WTC11 (cell line): ENCODE measurements at regions not wholly inside any gene's neighbourhood (a gene's known extent, or its start where the extent isn't known, plus 50 kb on each side); places are given as distances from the start of the nearest gene placed in this dataset.

Experiments
- ATAC-seq: fragments of 200-7000 bp; cut with Tn5 transposase; 2 replicates; pipeline ENCODE4 v1.10.0; 2021; ENCODE audit warnings: mild to moderate bottlenecking, moderate library complexity
- CTCF ChIA-PET: fragments of 300-600 bp; sonication (Branson Sonifier 250); formaldehyde crosslinking; loops from one replicate; lab custom pipeline; 2021; ENCODE audit warnings: antibody characterized with exemption; lab: Charles Lee
- POLR2A ChIA-PET: fragments of 350-600 bp; sonication (Branson Sonifier 250); formaldehyde crosslinking; loops from one replicate; lab custom pipeline; 2021; ENCODE audit warnings: antibody characterized with exemption; lab: Charles Lee
- DNase-seq: peaks from one replicate; pipeline ENCODE4 v3.0.0; 2021; ENCODE audit warnings: low spot score
- H3K27ac Mint-ChIP-seq: 2 replicates; pipeline ENCODE4 v1.8.0; 2021; ENCODE audit warnings: mixed read lengths
- H3K27me3 Mint-ChIP-seq: 2 replicates; pipeline ENCODE4 v1.8.0; 2021; ENCODE audit warnings: low read depth, mild to moderate bottlenecking, moderate library complexity, mixed read lengths
- H3K36me3 Mint-ChIP-seq: 2 replicates; pipeline ENCODE4 v1.8.0; 2021; ENCODE audit warnings: mixed read lengths
- H3K4me1 Mint-ChIP-seq: 2 replicates; pipeline ENCODE4 v1.8.0; 2022; ENCODE audit warnings: mixed read lengths
- H3K4me3 Mint-ChIP-seq: 2 replicates; pipeline ENCODE4 v1.8.0; 2021; ENCODE audit warnings: mild to moderate bottlenecking, moderate library complexity, mixed read lengths
- H3K9me3 Mint-ChIP-seq: 2 replicates; pipeline ENCODE4 v1.8.0; 2021; ENCODE audit warnings: mixed read lengths
- AFF4 ChIP-seq: sonication (generic); formaldehyde crosslinking; IDR thresholded peaks from 2 replicates; pipeline ENCODE4 v1.8.1; 2023; ENCODE audit warnings: mild to moderate bottlenecking, missing genetic modification reagents, borderline replicate concordance
- CBFB ChIP-seq: sonication (generic); formaldehyde crosslinking; IDR thresholded peaks from 2 replicates; pipeline ENCODE4 v1.8.1; 2022; ENCODE audit warnings: mild to moderate bottlenecking, low read depth, missing genetic modification reagents
- CDX4 ChIP-seq: fragments of 250-450 bp; sonication (Bioruptor Pico); IDR thresholded peaks from 2 replicates; pipeline ENCODE4 v1.9.0; 2021; ENCODE audit warnings: moderate library complexity, mild to moderate bottlenecking, inconsistent platforms, borderline replicate concordance
- CTCF ChIP-seq: fragments of 200-600 bp; IDR thresholded peaks from 2 replicates; pipeline ENCODE4 v1.8.0; 2022; ENCODE audit warnings: antibody characterized with exemption
- ESRRA ChIP-seq: sonication (generic); formaldehyde crosslinking; IDR thresholded peaks from 2 replicates; pipeline ENCODE4 v1.8.1; 2022; ENCODE audit warnings: mild to moderate bottlenecking, missing genetic modification reagents, borderline replicate concordance
- FOXP1 ChIP-seq: sonication (generic); formaldehyde crosslinking; IDR thresholded peaks from 2 replicates; pipeline ENCODE4 v1.8.0; 2022; ENCODE audit warnings: missing genetic modification reagents, mild to moderate bottlenecking, moderate library complexity, borderline replicate concordance
- GABPB1 ChIP-seq: sonication (generic); formaldehyde crosslinking; IDR thresholded peaks from 2 replicates; pipeline ENCODE4 v1.8.1; 2023; ENCODE audit warnings: mild to moderate bottlenecking, missing genetic modification reagents
- HMGXB4 ChIP-seq: sonication (generic); formaldehyde crosslinking; IDR thresholded peaks from 2 replicates; pipeline ENCODE4 v1.8.1; 2023; ENCODE audit warnings: mild to moderate bottlenecking, moderate library complexity, missing genetic modification reagents
- JUN ChIP-seq: sonication (generic); formaldehyde crosslinking; IDR thresholded peaks from 2 replicates; pipeline ENCODE4 v1.8.0; 2023; ENCODE audit warnings: mild to moderate bottlenecking, missing genetic modification reagents
- MAX ChIP-seq: sonication (generic); formaldehyde crosslinking; IDR thresholded peaks from 2 replicates; pipeline ENCODE4 v1.8.0; 2022; ENCODE audit warnings: mild to moderate bottlenecking, missing genetic modification reagents
- NFE2L1 ChIP-seq: sonication (generic); formaldehyde crosslinking; IDR thresholded peaks from 2 replicates; pipeline ENCODE4 v1.8.1; 2023; ENCODE audit warnings: missing genetic modification reagents
- SOX15 ChIP-seq: fragments of 250-450 bp; sonication (Bioruptor Pico); IDR thresholded peaks from 2 replicates; pipeline ENCODE4 v1.9.0; 2021; ENCODE audit warnings: mild to moderate bottlenecking
- STAT6 ChIP-seq: sonication (generic); formaldehyde crosslinking; conservative IDR thresholded peaks from 2 replicates; pipeline ENCODE4 v1.8.1; 2023; ENCODE audit warnings: mild to moderate bottlenecking, low read depth, missing genetic modification reagents, moderate library complexity
- TEAD1 ChIP-seq: sonication (generic); formaldehyde crosslinking; IDR thresholded peaks from 2 replicates; pipeline ENCODE4 v1.8.0; 2022; ENCODE audit warnings: mild to moderate bottlenecking, missing genetic modification reagents
- TP53 ChIP-seq: sonication (generic); formaldehyde crosslinking; IDR thresholded peaks from 2 replicates; pipeline ENCODE4 v1.8.1; 2023; ENCODE audit warnings: mild to moderate bottlenecking, missing genetic modification reagents
- USF2 ChIP-seq: sonication (generic); formaldehyde crosslinking; IDR thresholded peaks from 2 replicates; pipeline ENCODE4 v1.8.1; 2023; ENCODE audit warnings: mild to moderate bottlenecking, missing genetic modification reagents, moderate library complexity
- ZBTB21 ChIP-seq: sonication (generic); formaldehyde crosslinking; IDR thresholded peaks from 2 replicates; pipeline ENCODE4 v1.8.1; 2023; ENCODE audit warnings: mild to moderate bottlenecking, missing genetic modification reagents, borderline replicate concordance
- ZNF138 ChIP-seq: sonication (generic); formaldehyde crosslinking; conservative IDR thresholded peaks from 2 replicates; pipeline ENCODE4 v1.8.1; 2022; ENCODE audit warnings: mild to moderate bottlenecking, moderate library complexity, missing genetic modification reagents
- ZNF263 ChIP-seq: sonication (generic); formaldehyde crosslinking; IDR thresholded peaks from 2 replicates; pipeline ENCODE4 v1.8.1; 2022; ENCODE audit warnings: low read depth, mild to moderate bottlenecking, moderate library complexity, missing genetic modification reagents
- ZNF423 ChIP-seq: fragments of 250-450 bp; sonication (Bioruptor Pico); IDR thresholded peaks from 2 replicates; pipeline ENCODE4 v2.1.2; 2022; ENCODE audit warnings: mild to moderate bottlenecking, moderate library complexity
- ZNF512 ChIP-seq: sonication (generic); formaldehyde crosslinking; IDR thresholded peaks from 2 replicates; pipeline ENCODE4 v1.8.1; 2022; ENCODE audit warnings: missing genetic modification reagents, borderline replicate concordance
- ZNF671 ChIP-seq: fragments of 250-450 bp; sonication (Bioruptor Pico); IDR thresholded peaks from 2 replicates; pipeline ENCODE4 v1.8.0; 2021; ENCODE audit warnings: mild to moderate bottlenecking

GRCh38 chr1:4062560-4062959, 162.5 kb upstream of the C1orf174 start:
- ATAC-seq: no peak
- TF ChIP-seq FOXP1 (CRISPR knock-in tag): no peak
- no peak for TF ChIP-seq USF2
- TF ChIP-seq SOX15: no peak
- TF ChIP-seq, all 79 proteins: peak for 0
- POLR2A ChIA-PET: no interaction called here
- no peak overlapping the region for H3K4me3 Mint-ChIP-seq
- H3K27ac Mint-ChIP-seq: no peak overlapping the region
- H3K9me3 Mint-ChIP-seq: peaks cover 11% of the 10 kb centered on the region; the same call in 1 of the 2 replicates
- CTCF ChIA-PET: no interaction called here
- no peak for DNase-seq
- no peaks in the 10 kb centered on the region for H3K27me3 Mint-ChIP-seq
- peaks cover 18% of the 10 kb centered on the region for H3K36me3 Mint-ChIP-seq
- H3K4me1 Mint-ChIP-seq: no peaks in the 10 kb centered on the region

- H3K9me3 Mint-ChIP-seq: peaks cover 11% of the 10 kb centered on the region; the same call in 1 of the 2 replicates
- CTCF ChIA-PET: no interaction called here
- H3K4me3 Mint-ChIP-seq: no peak overlapping the region
- no peak for DNase-seq
- H3K36me3 Mint-ChIP-seq: peaks cover 15% of the 10 kb centered on the region
- H3K27me3 Mint-ChIP-seq: no peaks in the 10 kb centered on the region
- TF ChIP-seq MAX (CRISPR knock-in tag): no peak
- no peak for TF ChIP-seq ZNF671
- no peak for TF ChIP-seq CDX4 (CRISPR knock-in tag)
- no peak for TF ChIP-seq TP53 (CRISPR knock-in tag)
- TF ChIP-seq STAT6: no peak
- TF ChIP-seq ZBTB21 (CRISPR knock-in tag): no peak
- no peak for TF ChIP-seq ZNF423
- TF ChIP-seq AFF4: no peak
- TF ChIP-seq NFE2L1 (CRISPR knock-in tag): no peak
- no peak for TF ChIP-seq ESRRA (CRISPR knock-in tag)
- no peak for TF ChIP-seq CTCF
- TF ChIP-seq ZNF263: no peak
- TF ChIP-seq JUN: no peak
- TF ChIP-seq GABPB1 (CRISPR knock-in tag): no peak
- TF ChIP-seq HMGXB4 (CRISPR knock-in tag): no peak
- no peak for TF ChIP-seq ZNF512
- TF ChIP-seq ZNF138 (CRISPR knock-in tag): no peak
- TF ChIP-seq CBFB (CRISPR knock-in tag): no peak
- TF ChIP-seq TEAD1 (CRISPR knock-in tag): no peak
- no peak for ATAC-seq
- no peaks in the 10 kb centered on the region for H3K4me1 Mint-ChIP-seq
- POLR2A ChIA-PET: no interaction called here
- H3K27ac Mint-ChIP-seq: no peak overlapping the region
Measured at GRCh38 chr1:4062992-4063391, 162.9 kb upstream of the C1orf174 start.
